NOMO-1 (cell line): ENCODE measurements at regions not wholly inside any gene's neighbourhood (a gene's known extent, or its start where the extent isn't known, plus 50 kb on each side); places are given as distances from the start of the nearest gene placed in this dataset.
"Not testable (repeated sequence)": the region's sequence is repeated elsewhere in the genome, so short reads cannot be mapped to it uniquely, and the experiment has no call there.

Source experiments
- DNase-seq, 2 experiments: peaks; one replicate each; lab custom pipeline; 2025; ENCODE audit not compliant: unreplicated experiment in 2 of 2; lab: John Stamatoyannopoulos, UW

DNA sequence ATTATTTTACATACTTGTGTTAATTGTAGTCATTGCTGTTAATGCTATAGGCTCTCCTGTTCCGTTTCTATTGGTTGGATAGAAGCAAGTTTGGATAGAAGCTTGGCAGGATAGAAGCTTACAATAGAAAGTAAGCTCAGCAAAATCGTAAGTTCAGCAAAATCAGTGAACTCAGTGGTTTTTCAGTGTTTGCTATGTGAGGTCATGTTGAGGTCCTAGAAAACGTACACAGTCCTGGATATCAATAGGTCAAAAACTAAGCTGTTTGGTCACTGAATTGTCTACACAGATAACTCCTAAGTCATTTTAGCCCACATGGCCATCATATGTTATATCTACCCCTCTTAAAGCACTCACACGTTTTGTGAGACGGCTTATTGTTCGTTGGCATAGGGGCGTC, 299.4 kb downstream of the MAN2A1 start:
- DNase-seq = no peak

DNA sequence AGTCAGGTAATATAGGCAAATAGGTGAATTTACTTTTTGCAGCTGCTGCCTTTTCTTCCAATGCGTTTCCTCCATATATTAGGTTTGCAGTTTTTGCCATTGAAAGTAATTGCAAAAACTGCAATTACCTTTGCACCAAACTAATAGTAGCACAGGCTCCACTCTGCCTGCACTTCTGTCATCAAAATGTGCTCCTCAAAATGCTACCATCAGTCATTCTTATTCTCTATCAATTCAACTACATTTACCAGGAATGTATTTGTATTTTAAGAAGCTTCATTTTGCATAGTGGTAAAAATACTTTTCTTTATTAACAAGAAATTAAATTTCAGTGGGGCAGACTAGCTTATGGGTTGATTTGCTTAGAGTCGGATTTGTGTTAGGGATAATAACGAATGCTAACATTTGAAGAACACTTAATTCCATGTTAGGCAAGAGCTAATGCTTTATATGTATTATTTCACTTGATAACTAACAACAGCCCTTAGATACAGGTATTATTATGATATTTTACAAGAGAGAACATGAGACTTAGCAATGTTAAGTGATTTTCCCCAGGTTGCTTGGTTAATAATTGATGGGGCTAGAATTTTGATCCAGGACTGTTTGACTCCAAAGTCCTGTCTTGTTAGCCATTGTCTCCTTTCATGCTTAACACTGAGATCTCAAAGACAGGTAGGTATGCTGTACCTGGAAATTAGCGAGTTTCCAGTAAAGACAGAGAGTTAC, 300.4 kb downstream of the MAN2A1 start:
- DNase-seq = no peak

- no peak for DNase-seq
Observed at GRCh38 chr5:109990723-109991359, 301.1 kb downstream of the MAN2A1 start.

GRCh38 chr5:109992264-109992915, 302.7 kb downstream of the MAN2A1 start:
- DNase-seq = no peak

GRCh38 chr5:109994135-109994534, 304.4 kb downstream of the MAN2A1 start:
- DNase-seq = no peak

GRCh38 chr5:109996246-109996645, 306.5 kb downstream of the MAN2A1 start:
- no peak for DNase-seq

GRCh38 chr5:109997161-109997560, 307.4 kb downstream of the MAN2A1 start:
- DNase-seq = no peak

DNA sequence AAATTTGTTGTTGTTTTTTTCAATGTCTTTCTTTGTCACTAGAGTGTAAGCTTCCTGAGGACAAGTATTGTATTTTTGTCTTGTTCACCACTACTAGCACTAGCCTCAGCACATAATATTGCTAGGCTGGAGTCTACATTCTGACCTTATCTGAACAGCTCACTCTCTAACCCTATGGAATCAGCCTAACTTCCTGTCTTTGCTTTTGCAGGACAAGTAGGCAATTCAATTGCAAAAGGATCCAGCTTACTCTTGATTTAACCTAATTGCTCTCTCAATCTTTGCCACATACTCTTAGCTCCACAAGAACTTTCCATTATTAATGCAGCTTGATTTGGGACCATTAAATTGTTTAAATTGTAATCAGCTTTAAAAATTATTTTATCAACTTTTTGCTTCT, 308.5 kb downstream of the MAN2A1 start:
- DNase-seq = no peak

DNA sequence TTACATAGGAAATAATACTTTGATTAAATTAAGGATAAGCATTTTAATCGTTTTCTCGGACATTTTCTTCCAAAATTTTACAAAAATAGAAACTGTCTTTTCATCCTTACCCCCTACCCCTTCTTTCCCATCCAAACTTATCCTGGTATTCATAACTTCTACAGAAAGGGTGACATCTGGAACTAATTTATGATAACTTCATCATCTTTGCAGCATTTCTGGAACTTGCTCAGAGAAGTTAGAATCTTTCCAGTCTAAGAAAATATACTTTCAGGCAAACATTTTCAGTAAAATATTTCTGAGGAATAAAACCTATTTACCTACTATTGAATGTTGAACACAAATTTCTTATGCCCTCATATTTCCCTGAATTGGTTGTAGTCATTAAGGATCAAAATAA, 309.0 kb downstream of the MAN2A1 start:
- DNase-seq = no peak

- no peak for DNase-seq
Observed at GRCh38 chr5:110001648-110002047, 311.9 kb downstream of the MAN2A1 start.

DNA sequence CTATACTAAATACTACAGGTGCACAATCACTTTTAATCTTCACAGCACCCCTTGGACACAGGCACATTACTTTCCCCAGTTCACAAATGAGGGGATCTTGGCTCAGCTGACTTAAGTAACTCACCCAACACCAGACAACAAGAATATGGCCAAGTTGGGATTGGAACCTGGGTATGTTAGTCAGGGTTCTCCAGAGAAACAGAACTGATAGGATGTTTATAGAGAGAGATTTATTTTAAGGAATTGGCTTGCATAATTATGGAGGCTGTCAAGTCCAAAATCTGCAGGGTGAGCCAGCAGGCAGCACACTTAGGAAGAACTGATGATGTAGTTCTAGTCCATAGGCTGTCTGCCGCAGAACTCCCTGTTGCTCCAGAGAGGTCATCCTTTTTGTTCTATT, 312.9 kb downstream of the MAN2A1 start:
- no peak for DNase-seq

DNA sequence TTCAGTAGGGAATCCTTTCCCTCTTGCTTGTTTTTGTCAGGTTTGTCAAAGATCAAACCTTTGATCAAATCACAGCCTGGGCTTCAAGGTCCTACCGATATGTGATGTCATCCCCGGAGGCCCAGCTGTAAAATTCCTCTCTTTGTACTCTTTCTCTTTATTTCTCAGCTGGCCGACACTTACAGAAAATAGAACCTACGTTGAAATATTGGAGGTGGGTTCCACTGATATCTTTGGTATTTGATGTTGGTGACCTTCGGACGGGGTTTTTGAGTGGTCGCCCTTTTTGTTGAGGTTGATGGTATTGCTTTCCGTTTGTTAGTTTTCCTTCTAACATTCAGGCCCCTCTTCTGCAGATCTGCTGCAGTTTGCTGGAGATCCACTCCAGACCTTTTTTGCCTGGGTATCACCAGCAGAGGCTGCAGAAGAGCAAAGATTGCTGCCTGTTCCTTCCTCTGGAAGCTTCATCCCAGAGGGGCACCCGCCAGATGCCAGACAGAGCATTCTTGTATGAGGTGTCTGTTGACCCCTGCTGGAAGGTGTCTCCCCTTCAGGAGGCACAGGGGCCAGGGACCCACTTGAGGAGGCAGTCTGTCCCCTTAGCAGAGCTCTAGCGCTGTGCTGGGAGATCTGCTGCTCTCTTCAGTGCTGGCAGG, 316.3 kb downstream of the MAN2A1 start:
- DNase-seq = not testable (repeated sequence)

DNA sequence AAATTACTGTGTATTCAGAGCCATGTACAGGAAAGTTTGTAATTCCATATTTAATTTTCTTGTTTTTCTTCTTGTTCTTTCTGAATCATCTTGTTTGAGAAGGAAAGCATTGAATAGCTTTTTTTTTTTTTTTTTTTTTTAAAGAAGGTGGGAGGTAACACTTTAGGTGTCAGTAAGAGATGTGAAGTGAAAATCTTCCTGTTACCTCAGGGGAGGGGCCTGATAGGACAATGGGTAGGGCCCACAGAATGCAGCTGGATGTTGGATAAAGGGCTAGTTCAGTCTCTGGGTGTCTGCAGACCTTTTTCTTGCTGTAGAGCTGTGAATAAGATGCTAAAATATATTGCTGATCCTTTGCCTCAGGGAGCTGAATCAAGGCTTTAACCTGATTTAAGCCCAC, 317.4 kb downstream of the MAN2A1 start:
- no peak for DNase-seq

GRCh38 chr5:110008131-110008530, 318.4 kb downstream of the MAN2A1 start:
- DNase-seq = no peak

DNA sequence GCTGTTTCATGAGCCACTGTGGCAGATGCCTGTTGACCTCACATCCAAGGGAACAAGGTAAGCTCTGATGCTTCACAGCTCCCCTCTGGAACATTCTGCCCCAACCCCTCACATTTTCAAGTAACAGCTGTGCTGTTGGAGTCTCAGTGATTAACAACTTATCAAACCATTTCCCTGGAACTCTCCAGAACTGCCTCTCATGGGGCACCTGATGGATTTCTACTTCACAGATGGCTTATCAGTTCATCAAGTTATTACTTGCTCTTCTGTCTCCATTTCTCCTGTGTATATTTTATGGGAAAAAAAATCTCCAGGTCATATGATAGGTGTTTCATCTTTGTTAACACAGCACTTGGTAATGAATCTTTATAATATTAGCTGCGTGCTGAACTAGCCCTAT, 322.4 kb downstream of the MAN2A1 start:
- DNase-seq = no peak

- DNase-seq = no peak
Observed at GRCh38 chr5:110013017-110013416, 323.3 kb downstream of the MAN2A1 start.

GRCh38 chr5:110017854-110018253, 328.1 kb downstream of the MAN2A1 start:
- no peak for DNase-seq

DNA sequence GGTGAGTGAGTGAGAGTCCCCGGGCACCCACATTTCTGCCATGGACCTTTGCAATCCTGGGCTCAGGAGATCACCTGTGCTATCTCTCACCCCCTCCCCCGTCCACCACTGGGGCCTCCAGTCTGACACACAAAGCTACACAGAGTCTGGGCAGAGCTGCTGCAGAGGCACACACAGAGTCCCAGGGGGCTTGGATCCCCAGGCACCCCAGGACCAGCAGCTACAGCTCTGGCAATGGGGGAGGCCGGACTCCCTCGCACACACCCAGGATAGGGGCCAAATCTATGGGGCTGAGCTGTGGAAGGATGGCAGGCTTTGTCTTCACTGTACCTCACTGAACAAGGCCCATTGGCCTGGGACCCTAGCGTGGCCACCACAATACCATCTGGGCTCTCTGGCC, 328.8 kb downstream of the MAN2A1 start:
- DNase-seq = no peak

- no peak for DNase-seq
Observed at GRCh38 chr5:110019119-110019518, 329.4 kb downstream of the MAN2A1 start.

DNA sequence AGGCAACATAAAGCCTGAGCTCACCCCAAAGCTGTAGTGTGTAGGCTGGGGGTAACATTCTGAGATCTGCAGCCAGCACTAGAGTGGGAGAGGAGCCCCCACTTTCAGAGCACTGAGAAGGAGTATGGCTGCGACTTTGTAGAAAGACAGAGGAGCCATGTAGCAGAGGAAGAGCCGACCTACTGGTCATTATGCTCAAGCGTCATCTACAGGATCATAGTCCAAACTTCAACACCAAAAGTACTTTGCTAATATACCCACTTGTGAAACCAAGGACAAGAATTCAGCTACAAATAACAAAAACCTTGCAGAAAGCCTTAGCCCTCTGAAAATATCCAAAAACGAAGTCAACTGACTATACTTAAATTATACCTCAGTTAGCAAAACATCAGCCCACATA, 330.1 kb downstream of the MAN2A1 start:
- no peak for DNase-seq

- DNase-seq = no peak
Observed at GRCh38 chr5:110021251-110021650, 331.5 kb downstream of the MAN2A1 start.

GRCh38 chr5:110025160-110025559, 335.4 kb downstream of the MAN2A1 start:
- no peak for DNase-seq
